HG03097 (cell line): ENCODE measurements at regions not wholly inside any gene's neighbourhood (a gene's known extent, or its start where the extent isn't known, plus 50 kb on each side); places are given as distances from the start of the nearest gene placed in this dataset.

Experiments
- ATAC-seq: cut with Tn5 transposase; IDR thresholded peaks from one replicate; pipeline ENCODE4 v1.9.1; 2021; ENCODE audit not compliant: unreplicated experiment, low FRiP score

DNA sequence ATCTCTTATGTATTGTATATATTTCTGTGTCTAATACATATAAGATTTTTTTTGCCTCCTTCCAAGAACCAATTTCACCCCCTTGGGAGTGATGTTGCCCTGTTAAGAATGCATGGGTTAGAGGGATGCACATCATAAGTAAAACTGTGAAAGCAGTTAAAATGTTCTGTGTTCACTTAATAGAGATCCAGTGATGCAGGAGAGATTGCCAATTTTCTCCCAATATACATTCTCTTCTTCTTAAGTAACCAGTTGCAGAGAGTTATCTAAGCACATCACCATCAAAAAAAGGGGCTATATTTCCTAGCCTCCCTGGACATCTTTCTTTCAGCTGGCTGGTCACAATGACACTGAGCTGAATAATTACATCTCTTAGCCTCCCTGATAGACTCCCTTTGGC, 307.0 kb downstream of the OSTF1 start:
- ATAC-seq: no peak

DNA sequence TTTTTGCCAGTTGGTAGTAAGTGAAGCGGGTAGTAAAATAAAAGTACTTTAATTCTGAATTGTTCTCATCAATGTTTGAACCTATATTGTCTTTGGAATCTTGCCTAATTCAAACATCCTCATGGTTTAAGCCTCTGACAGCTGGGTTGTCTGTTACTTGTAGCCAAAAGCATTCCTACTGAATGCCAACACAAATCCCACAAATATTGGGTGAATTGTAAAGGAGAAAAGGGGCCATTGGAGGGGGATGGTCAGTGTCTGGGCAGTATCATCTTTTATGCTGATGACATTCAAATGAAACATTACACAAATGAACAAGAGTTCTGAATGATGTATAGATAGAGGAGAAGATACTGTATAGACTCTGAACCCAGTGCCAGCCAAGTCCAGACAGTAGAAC, 309.5 kb downstream of the OSTF1 start:
- no peak for ATAC-seq

DNA sequence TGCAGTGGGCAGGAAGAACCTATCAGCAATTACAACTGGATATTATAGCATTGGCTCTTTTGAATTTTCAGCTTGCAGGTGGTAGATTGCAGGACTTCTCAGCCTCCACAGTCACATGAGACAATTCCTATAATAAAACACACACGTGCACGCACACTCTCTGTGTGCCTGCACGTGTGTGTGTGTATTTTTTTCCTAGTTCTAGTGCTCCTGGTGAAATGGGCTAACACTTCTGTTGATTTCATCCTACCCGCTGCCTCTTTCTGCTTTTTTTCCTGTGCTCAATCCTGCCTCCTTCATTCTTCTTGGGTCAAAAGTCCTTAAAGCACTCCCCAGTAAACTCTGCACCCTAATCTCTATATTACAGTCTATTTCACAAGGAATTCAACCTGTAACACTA, 320.1 kb downstream of the OSTF1 start:
- ATAC-seq: no peak

DNA sequence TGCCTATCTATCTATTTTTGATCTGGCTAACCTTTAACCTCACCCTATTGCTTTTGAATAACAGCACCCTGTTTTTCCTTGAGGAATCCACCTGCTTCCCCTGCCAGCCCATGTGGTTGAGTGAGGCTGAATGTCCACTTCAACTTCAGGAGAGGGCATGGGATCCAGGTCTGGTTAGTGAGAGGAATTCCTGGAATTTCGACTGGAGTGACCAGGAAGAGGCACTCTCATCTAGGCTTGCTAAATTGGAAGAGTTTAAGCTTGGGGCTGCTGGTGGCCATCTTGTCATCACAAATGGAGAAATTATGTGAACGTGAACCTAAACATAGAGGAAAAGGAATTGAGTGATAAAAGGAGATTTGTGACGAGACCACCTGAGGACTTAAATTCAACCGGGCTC, 322.1 kb downstream of the OSTF1 start:
- no peak for ATAC-seq

- ATAC-seq: no peak
Observed at GRCh38 chr9:75414371-75415160, 326.3 kb downstream of the OSTF1 start.

DNA sequence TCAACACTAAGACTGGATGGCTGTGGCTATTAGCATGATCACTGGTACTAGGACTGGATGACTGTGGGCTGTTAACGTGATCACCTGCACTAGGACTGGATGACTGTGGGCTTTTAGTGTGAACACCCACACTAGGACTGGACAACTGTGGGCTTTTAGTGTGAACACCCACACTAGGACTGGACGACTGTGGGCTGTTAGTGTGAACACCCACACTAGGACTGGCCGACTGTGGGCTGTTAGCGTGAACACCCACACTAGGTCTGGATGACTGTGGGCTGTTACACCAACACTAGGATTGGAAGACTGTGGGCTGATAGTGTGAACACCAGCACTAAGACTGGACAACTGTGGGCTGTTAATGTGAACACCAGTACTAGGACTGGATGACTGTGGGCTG, 329.2 kb downstream of the OSTF1 start:
- no peak for ATAC-seq

GRCh38 chr9:75418518-75418917, 330.2 kb downstream of the OSTF1 start:
- ATAC-seq: no peak

- no peak for ATAC-seq
Observed at GRCh38 chr9:75422944-75423522, 334.7 kb downstream of the OSTF1 start.

- ATAC-seq: no peak
Observed at GRCh38 chr9:75429531-75430475, 341.5 kb downstream of the OSTF1 start.

DNA sequence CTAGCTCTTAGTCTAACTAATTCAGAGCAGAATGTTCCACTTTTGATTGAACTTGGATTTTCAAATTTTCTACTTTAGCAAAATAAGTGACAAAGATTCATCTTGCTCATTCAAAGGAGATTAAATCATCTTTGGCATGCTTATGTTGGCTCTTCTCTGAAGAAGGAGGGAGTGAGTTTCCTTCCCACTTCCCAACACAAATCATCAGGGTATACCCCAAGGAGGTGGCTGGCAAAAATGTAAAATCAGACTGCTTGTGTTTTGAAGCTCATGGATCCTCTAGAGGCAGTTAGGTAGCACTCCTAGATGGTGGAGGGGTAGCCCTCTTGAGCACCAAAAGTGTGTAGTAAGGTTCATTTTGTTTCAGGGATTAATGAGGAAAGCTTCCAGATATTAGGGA, 343.1 kb downstream of the OSTF1 start:
- ATAC-seq: no peak

DNA sequence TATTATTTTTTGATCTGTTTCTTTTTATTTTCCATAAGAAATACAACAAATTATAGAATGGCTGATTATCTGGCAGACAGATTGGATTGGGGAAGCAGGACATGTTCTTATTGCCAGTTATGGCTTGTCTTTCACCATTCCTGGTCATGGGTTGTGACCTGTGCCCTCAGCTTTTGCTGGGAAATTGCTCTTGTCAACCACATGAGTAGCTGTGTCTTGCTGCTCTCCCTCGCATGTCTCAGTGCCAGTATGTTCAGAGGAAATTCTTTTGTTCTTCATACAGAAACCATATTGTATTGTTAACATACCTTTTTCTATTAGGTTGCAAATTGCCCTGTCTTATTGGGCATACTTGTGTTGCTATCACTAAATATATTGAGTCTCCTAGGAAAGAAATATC, 344.1 kb downstream of the OSTF1 start:
- no peak for ATAC-seq

- no peak for ATAC-seq
Observed at GRCh38 chr9:75432888-75433287, 344.6 kb downstream of the OSTF1 start.

DNA sequence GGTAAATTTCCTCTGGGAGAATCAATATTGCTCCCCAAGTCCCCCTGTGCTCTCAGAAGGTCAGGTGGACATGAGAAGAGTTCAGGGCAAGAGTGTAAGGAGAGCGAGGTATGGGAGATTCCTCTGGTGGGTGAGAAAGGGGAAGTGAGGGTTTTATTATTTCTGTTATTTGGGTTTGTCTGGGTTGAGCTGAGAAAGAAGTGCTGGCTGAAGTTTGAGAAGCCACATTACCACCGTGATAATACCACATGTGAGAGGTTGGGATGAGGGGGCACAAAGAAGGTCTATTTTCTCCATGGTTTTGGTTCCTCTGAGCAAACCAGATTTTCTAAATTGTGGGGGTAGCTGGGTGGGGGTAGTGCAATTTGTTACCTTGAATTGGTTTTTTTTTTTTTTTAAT, 350.4 kb downstream of the OSTF1 start:
- ATAC-seq: no peak

- no peak for ATAC-seq
Observed at GRCh38 chr9:75440914-75441313, 352.6 kb downstream of the OSTF1 start.

- ATAC-seq: no peak
Observed at GRCh38 chr9:75445144-75445543, 356.8 kb downstream of the OSTF1 start.

DNA sequence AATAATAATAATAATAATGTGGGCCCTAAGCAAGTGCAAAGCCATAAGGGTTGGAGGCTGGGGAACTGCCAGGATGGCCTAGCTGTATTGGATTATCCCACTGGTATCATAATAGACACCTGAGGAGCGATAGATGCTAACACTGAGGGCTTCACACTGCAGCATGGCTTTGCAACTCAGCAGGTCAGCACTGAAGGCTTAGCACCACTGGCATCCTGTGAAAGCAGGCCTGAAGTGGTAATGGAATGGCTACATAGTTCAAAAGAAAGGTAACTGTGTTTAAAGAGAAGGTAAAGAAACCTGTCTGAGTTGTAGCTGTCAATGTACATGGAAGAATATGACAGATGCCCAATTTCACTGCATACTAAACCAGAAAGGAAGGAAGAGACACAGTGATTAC, 359.0 kb downstream of the OSTF1 start:
- no peak for ATAC-seq

- ATAC-seq: no peak
Observed at GRCh38 chr9:75448281-75448680, 360.0 kb downstream of the OSTF1 start.

- no peak for ATAC-seq
Observed at GRCh38 chr9:75448955-75449354, 360.6 kb downstream of the OSTF1 start.

- no peak for ATAC-seq
Observed at GRCh38 chr9:75451045-75451444, 362.7 kb downstream of the OSTF1 start.

DNA sequence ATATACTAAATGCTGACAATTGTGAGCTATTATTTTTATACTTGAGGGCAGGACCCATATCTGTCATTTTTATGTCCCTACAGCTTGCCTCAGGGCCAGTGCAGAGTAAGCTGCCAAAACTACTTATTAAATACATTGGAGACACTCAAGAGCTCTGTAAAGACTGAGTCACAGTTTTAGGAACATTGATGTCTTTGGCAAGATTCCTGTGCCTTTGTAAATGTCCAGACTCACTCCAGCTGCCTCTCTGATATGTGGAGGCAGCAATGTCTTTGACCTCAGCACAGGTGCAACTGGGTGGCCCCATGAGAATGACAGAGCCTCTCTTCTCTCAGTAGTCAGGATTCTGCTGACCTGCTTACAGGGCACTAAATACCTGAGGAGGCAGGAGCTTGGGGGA, 363.2 kb downstream of the OSTF1 start:
- ATAC-seq: no peak

- ATAC-seq: no peak
Observed at GRCh38 chr9:75452512-75452911, 364.2 kb downstream of the OSTF1 start.
